ENCODE measurements at regions not wholly inside any gene's neighbourhood (a gene's known extent, or its start where the extent isn't known, plus 50 kb on each side); places are given as distances from the start of the nearest gene placed in this dataset.
"Not testable (repeated sequence)": the region's sequence is repeated elsewhere in the genome, so short reads cannot be mapped to it uniquely, and the experiment has no call there.

DNA sequence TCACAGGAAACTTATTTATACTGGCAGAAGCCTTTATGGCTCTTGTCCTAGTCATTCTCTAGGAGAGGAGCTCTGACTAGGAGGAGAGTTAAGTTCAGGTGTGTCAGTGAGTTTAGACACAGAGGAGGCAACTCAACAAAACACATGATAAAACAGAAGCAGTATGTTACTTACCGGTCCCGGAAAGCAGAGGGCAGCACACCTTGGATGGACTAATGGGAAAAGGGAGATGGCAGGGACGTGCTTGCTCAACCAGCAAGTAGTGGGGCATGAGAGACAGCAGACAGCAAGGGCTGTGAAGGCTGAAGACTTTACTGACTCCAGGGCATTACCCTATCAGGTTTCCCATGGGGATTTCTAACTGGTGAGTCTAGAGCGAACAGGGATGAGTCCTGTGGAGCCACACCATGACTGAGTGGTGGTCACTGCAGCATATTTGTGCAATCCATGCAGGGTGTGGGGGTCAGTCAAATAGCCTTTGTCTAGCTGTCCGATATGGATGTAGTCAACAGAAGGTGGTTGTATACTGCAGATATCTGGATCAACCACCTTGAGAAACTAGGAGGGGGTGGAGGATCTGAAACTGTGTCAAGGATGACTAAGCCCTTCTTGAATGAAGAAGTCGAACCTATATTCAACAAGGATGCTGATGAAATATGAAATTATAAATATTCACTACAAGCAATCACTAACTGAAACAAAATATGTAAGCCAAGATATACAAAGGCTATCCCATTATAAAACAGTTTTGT lies 596.3 kb upstream of the CHRM3 start:
- no peak for FAIRE-seq
- no peak for DNase-seq (ENCODE audit: low spot score in 2 of 2)

DNA sequence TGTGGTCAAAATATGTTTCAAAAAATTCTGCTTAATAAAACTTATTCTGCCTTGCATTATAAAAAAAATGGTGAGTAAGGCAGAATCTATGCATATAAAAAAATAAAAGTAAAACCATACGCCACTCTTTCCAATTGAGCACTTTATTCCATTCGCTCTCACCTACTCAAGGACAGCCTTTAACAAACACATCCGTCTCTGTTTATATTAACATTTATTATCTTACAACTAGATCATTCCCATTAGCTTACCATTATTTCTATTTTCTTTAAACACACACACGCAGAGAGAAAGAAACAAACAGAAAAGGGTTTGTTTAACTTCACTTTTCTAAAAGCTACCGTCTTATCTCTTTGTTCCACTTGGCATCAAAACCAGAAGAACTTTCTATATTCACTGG lies 598.9 kb upstream of the CHRM3 start:
- FAIRE-seq (no peak), DNase-seq (ENCODE audit: low spot score in 2 of 2) (no peak)

DNA sequence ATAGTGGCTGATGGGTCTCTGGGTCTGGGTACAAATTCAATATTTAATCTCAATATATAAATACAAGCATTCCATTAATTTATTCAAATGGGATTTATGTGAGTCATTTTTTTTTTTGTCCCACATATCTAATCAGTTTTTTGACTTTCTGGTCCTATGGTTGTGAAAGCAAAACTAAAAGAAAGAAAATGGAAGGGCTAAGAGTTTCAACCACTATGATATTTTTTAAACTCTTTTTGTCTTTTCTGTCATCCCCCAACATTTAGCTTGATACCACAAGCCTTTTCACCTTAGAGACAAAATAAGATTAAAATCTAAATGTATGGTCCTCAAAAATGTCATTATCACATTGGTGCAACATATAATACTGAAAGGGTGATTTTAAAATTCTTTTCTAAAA lies 602.7 kb upstream of the CHRM3 start:
- DNase-seq (ENCODE audit: low spot score in 2 of 2) (no peak), FAIRE-seq (no peak)

DNA sequence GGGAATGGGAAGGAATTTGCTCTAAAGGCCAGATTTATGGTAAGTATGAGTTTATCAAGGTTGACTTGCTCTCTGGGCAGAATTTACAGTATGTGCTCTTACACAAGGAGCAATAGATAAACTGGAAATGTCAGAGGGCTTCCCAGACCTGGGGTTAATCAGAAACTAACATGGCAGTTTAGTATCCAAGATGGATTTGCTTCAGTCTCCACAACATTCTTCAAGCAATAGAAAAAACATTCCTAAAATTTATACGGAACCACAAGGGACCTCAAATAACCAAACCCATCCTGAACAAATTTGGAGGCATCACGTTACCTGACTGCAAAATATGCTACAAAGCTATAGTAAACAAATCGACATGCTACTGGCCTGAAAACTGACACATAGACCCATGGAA lies 606.7 kb upstream of the CHRM3 start:
- FAIRE-seq (no peak), DNase-seq (ENCODE audit: low spot score in 2 of 2) (no peak)

DNA sequence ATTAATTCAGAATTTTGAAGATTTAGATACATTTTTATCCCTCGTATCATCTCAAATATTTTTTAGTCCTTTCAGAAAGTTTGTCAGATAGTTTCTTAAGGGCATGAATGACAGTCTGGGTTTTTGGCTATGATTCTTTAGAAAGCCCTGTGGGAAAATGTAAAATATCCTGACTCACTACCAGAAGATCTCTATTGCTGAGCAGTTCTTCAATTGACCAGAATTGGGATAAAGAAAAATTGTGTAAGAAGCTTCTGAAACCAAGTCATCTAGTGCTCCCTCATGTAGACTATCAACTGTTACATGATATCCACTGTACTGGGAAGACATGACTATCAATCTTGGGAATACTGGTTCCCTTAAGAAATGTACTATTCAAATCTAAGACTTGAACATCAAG lies 608.3 kb upstream of the CHRM3 start:
- DNase-seq (ENCODE audit: low spot score in 2 of 2) = no peak
- FAIRE-seq = no peak

DNA sequence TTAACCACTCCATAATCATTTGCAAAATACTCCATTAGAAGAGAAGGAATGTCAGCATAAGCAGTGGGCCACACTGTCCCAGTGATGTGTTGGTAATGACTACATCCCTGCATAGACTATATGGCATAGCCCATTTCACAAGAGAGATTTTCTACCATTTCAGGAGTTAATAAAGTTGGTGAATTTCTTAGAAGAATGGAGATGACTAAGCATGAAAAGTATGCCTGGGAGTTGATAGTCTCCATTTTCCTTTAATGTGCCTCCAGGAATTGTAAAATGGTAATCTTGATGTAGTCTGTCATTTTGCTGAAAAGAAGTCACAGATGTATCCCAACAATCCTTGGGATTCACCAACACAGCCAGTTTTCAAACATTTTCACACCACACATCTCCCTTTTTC lies 608.8 kb upstream of the CHRM3 start:
- FAIRE-seq = no peak
- no peak for DNase-seq (ENCODE audit: low spot score in 2 of 2)

DNA sequence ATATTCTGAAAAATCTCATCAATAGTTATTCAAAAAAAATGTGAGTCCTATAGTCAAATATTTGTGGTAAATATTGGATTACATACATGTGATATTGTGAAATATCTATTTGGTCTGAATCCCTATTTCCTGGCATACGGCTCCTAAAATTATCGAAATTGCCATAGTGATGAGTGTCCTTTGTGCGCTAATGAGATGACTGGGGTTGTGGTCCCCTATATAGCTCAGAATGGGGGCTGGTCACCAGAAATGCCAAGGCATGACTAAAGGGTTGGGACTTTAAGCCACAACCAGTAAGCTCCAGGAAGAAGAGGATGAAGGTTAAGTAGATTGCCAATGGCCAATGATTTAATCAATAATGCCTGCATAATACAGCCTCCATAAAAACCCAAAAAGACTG lies 610.2 kb upstream of the CHRM3 start:
- DNase-seq (ENCODE audit: low spot score in 2 of 2) (no peak), FAIRE-seq (no peak)

DNA sequence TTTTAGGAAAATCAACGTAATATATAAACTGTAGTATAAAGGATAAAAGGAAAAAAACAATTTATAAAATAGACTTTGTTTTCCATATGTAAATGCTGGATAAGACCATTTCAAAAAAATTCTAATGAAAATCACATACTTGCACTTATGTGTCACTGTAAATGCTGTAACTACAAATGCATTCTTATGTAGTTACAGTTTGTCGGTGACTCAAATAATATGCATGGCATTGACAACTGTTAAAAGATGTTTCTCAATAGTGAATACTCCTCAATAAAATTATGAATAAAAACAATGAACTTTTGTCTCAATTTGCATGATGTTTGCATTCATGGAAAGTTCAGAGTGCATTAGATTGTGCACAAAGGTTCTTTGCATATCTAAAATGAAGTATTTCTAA lies 614.0 kb upstream of the CHRM3 start:
- FAIRE-seq (no peak), DNase-seq (ENCODE audit: low spot score in 2 of 2) (no peak)

DNA sequence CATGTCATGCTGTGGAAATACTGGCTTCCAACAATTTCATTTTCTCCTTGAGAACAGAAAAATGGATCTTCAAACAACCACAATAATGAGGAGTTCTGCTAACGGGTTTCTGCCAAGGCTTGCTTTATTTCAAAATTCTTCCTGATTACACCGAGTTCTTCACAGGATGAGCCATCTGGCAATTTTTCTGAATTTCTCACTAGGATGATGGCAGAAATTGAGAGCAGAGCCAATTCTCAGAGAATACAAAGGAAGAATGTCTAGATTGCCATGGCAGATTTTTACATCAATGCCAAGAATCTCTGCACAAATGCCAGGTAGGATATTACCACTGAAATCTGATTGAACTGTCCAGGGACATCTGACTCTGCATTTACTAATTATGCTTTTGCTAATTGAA lies 619.0 kb upstream of the CHRM3 start:
- FAIRE-seq = no peak
- no peak for DNase-seq (ENCODE audit: low spot score in 2 of 2)

DNA sequence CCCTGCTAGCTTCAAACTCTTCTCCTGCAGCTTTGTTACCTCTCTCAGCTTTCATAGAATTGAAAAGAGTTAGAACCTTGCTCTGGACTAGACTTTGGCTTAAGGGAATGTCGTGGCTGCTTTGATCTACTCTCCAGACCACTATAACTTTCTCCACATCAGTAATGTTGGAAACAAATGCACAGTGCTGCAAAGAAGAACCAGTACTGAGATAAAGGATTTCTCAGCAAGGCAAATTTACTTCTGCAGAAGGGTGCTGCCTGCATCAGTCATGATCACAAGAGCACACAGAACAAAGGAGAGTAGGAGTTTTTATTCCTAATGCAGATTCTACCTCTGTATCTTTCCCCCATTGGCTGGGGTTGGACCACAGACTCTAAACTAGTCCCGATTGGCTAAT lies 621.6 kb upstream of the CHRM3 start:
- no peak for FAIRE-seq

DNA sequence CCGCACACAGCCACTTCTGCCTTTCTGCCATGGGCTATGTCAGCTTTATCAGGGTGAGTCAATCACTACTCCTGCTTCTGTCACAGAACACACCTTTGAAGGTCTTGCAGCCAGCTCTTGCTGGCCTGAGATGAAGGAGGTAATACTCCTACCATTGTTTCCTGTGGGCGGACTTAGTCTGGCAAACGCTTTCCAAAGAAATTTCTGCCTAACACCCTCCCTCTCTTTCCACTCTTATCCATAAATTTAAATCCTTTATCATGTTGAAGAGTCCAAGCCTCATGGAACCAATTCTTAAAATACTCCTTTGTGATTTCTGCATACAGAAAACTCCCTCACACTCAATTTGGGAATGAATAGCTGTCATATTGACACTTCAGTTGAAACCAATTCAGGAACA lies 633.1 kb upstream of the CHRM3 start:
- FAIRE-seq (no peak), DNase-seq (ENCODE audit: low spot score in 2 of 2) (no peak)

More for the DNA sequence above, 621.6 kb upstream of the CHRM3 start:
- DNase-seq (ENCODE audit: low spot score in 2 of 2) = no peak

DNA sequence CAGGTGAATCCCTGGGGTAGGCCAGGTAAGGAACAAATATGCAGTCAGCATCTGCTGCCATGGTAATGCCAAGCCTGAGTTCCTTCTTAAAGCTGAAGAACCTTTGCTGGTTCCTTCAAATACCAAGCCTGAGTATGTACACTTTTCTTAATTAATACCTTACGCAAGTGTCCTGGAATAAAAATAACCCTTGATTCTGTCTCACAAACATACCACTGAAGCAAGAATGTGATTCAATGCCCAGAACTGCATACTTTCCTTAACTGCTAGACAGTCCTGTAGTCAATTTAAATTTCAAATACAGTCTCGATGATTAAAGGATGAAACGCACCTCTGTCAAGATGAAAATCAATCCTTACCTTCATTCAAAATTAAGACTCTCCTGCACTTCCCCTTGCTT lies 634.0 kb upstream of the CHRM3 start:
- DNase-seq (ENCODE audit: low spot score in 2 of 2) (no peak), FAIRE-seq (no peak)

DNA sequence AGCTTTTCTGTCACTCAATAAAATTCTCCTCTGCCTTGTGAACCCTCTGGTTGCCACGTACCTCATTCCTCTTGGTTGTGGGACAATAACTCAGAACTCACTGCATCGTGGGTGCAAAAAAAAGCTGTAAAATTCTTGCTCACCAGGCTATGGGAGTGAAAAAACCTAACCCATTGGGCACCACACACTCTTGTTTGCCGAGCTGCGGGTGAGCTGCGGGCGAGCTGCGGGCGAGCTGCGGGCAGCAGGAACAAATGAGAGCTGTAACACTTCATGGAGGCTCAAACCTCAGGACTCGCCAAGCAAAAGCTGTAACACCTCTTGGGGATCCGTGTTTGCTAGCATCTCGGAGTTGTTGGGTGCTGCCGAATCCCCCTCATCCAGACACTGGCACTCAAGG lies 641.3 kb upstream of the CHRM3 start:
- DNase-seq (ENCODE audit: low spot score in 2 of 2) (no peak), FAIRE-seq (no peak)

DNA sequence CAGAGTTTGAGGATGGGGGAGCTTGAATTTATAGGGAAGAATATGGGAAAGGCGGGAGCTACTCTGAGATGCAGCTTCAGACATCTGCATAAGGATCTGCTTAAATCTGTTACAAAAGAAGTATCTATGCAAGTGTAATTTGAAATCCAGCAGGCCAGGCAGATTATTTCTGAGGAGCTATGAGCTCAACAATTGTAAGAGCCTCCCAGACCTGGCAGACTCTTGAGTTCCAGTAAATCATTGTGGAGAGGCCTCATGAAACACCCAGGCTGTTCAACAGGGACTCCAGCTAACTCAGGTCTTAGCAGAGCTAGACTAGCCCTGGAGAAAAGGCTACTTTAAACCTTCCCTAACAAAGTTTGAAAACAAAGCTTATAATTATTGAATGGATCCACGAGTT lies 647.5 kb upstream of the CHRM3 start:
- DNase-seq (ENCODE audit: low spot score in 2 of 2) (no peak), FAIRE-seq (no peak)

DNA sequence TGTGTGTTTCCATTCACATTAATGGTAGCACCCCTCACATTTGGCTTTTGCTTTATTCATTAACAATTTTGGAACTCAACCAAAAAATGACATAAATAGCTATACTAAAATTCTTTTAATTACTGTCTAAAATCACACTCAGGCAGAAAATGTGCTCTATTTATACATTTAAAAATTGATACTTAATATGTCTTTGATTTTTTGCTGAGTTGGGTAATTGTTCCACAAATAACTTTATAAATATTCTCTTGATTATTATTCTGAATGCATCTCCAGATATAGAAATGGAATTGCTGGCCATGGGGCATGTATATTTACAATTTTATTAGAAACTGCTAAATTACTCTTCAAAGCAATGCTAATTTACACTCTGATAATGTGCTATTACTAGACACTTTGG lies 658.7 kb upstream of the CHRM3 start:
- DNase-seq (ENCODE audit: low spot score in 2 of 2) = no peak
- no peak for FAIRE-seq

DNA sequence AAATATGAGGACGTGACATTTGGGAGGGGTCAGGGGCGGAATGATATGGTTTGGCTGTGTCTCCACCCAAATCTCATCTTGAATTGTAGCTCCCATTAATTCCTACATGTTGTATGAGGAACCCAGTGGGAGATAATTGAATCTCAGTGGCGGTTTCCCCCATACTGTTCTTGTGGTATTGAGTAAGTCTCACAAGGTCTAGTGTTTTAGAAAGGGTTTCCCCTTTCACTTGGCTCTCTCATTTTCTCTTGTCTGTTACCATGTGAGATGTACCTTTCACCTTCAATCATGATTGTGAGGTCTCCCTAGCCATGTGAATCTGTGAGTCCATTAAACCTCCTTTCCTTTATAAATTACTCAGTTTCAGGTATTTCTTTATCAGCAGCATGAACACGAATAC lies 663.6 kb upstream of the CHRM3 start:
- no peak for DNase-seq (ENCODE audit: low spot score in 2 of 2)
- FAIRE-seq = no peak

DNA sequence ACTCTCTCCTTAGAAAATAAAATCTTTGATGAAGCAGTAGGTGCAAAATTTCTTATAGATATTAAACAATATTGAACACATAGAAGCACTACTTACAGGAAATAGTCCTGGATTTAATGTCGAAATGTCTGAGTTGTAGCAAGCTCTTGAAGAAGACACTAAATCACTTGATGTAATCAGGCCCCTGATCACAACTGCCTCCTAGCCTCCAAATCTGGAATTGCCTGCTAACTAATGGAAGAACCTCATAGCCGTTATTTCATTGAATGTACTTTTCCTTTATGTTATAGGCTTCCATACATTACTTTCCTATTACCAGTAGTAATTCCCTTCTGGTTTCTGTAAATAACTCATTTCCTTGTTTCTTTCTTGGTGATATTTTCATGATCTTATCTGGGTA lies 675.7 kb upstream of the CHRM3 start:
- no peak for DNase-seq (ENCODE audit: low spot score in 2 of 2)
- FAIRE-seq = no peak

DNA sequence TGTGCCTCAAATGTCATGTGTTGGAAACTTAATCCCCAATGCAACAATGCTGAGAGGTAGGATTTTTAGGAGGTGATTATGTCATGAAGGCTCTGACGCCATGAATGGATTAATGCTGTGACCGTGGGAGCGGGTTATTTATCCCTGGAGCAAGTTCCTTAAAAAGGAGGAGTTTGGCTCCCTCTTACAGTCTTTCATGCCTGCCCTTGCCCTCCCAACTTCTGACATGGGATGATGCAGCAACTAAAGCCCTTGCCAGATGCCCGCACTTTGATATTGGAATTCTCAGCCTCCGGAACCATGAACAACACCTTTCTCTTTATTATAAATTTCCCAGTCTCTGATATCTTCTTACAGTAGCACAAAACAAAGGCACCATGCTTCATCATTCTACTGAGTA lies 685.3 kb upstream of the CHRM3 start:
- FAIRE-seq = no peak
- DNase-seq (ENCODE audit: low spot score in 2 of 2) = no peak

DNA sequence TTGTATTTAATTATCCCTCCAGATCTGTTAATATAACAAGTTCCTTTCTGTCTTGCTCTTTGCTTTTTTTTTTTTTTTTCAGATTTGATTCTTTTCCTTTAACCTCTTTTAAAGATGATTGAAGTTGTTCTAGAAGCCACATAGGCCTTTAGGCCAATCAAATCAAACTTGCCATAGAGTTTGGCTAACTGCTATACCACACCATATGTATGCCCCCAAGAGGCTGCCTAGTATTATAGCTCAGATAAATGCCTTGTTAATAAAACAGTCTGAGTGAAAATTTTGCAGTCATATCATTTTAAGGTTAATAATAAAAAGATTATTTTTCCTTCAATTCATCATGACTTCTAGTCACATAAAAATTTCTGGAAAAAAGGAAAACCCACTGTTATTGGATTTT lies 696.0 kb upstream of the CHRM3 start:
- FAIRE-seq (no peak), DNase-seq (ENCODE audit: low spot score in 2 of 2) (no peak)

DNA sequence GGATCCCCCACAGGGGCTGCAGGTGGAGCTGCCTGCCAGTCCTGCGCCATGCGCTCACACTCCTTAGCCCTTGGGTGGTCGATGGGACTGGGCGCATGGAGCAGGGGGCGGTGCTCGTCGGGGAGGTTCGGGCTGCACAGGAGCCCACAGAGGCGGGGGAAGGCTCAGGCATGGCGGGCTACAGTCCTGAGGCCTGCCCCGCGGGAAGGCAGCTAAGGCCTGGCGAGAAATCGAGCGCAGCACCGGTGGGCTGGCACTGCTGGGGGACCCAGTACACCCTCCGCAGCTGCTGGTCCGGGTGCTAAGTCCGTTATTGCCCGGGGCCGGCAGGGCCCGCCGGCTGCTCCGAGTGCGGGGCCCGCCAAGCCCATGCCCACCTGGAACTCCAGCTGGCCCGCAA lies 701.8 kb upstream of the CHRM3 start:
- not testable (repeated sequence) for DNase-seq (ENCODE audit: low spot score in 2 of 2); FAIRE-seq

DNA sequence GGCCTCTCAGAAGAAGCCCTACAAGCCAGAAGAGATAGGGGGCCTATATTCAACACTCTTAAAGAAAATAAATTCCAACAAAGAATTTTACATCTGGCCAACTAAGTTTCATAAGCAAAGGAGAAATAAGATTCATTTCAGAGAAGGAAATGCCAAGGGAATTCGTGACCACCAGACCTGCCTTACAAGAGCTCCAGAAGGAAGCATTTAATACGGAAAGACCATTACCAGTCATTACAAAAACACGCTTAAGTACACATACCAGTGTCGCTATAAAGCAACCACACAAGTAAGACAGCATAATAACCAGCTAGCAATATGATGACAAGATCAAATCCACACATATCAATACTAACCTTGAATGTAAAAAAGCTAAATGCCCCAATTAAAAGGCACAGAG lies 704.9 kb upstream of the CHRM3 start:
- FAIRE-seq (no peak), DNase-seq (ENCODE audit: low spot score in 2 of 2) (no peak)

DNA sequence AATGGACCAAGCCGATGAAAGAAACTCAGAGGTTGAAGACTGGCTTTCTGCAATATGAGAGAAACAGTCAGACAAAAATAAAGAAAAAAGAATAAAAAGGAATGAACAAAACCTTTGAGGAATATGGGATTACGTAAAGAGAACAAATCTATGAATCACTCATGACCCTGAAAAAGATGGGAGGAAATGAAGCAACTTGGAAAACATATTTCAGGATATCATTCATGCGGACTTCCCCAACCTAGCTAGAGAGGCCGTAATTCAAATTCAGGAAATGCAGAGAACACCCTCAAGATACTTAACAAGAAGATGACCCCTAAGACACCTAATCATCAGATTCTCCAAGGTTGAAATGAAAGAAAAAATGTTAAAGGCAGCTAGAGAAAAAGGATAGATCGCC lies 705.3 kb upstream of the CHRM3 start:
- DNase-seq (ENCODE audit: low spot score in 2 of 2) (no peak), FAIRE-seq (no peak)

DNA sequence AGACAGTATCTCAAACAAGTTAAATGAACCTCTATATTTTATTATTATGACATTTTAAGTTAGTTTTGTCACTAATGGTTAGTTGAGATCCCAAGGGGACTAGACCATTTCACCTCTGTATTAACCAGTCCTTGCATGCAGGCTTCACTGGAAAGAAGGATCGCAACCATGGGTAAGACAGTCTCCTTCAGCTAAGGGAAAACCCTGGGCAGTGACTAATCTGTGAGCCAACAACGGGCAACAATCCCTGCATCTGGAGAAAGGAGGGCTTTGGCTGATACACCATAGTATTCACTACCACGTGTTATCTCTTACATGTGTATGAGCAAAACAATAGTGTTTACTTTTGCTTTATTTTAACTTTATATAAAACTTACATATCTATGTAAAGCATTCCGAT lies 708.8 kb upstream of the CHRM3 start:
- no peak for DNase-seq (ENCODE audit: low spot score in 2 of 2)

More for the DNA sequence above, 708.8 kb upstream of the CHRM3 start:
- FAIRE-seq = no peak

All from frontal cortex (tissue), 3 donors.